SK-MEL-5 (cell line): ENCODE measurements at regions not wholly inside any gene's neighbourhood (a gene's known extent, or its start where the extent isn't known, plus 50 kb on each side); places are given as distances from the start of the nearest gene placed in this dataset.

Source experiments
- DNase-seq: peaks from one replicate; pipeline ENCODE4 v3.0.0-alpha.2; 2016; ENCODE audit warnings: low read depth, low spot score
- in situ Hi-C: cut with HindIII; loops from 2 replicates; pipeline ENCODE4 v1.10.0; 2016; ENCODE audit warnings: low sequenced_read_pairs, high pct_unique_total_duplicates, low pct_unique_long_range_greater_than_20kb

DNA sequence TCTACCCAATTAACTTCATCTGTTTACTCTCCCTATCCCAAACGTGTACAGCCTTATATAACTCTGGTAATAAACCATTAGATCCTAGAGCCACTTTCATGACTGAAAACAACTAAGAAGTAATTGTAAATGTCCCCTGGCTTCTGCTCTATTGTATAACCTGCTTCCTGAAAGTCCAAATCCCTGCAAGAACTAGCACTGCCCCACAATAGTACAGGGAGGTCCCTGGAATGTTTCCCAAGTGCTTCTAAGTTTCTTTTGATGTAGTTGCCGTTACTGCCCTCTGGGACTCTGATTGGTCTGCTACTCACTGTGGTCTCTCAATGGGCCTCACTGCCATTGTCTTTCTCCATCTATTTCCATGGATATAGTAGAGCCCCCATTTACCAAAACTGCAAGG lies 764.0 kb upstream of the GHITM start:
- in situ Hi-C loops, result no loop called here
- DNase-seq, result no peak

DNA sequence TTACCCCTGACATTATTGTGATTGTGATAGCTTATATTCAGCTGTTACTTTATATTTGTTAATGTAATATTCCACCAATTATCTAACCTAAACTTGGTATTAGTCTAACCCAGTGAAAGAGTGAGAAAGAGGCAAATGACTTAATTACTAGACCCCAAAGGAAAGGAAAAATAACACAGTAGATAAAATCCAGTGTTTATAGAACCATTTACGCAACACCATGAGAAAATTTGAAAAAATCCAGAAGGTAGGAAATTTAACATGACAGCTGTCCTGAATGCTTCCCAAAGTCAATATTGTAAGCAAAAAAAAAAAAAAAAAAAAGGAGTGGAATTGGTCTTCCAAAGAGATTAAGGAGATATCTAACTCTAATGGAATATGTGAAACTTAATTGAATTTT lies 741.5 kb upstream of the GHITM start:
- in situ Hi-C loops, result no loop called here
- no peak for DNase-seq

DNA sequence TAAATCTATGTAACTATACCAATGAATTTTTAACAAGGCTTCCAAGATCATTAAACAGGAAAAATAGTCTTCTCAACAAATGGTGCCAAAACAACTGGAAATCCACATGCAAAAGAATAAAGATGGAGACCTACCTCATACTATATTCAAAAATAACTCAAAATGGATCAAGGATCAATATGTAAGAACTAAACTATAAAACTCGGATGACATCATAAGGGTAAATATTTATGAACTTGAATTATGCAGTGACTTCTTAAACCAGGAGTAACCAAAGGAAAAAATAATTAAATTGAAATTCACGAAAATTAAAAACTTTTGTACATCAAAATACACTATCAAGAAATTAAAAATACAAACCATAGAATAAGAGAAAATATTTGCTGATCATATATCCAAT lies 728.7 kb upstream of the GHITM start:
- in situ Hi-C loops, result no loop called here
- no peak for DNase-seq

DNA sequence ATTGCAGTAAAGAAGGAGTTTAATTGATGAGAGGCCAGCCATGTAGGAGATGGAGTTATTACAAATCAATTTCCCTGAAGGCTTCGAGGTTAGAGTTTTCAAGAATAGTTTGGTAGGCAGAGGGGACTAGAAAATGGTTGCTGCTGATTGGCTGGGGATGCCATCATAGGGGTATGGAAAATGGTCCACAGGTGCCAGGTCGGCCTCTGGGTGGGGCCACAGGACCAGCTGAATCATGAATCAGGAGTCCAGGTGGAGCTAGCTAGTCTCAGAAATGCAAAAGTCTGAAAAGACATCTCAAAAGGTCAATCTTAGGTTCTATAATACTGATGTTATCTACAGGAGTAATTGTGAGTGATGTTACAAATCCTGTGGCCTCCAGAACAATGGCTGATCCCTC lies 714.0 kb upstream of the GHITM start:
- DNase-seq, result no peak
- in situ Hi-C loops, result no loop called here

DNA sequence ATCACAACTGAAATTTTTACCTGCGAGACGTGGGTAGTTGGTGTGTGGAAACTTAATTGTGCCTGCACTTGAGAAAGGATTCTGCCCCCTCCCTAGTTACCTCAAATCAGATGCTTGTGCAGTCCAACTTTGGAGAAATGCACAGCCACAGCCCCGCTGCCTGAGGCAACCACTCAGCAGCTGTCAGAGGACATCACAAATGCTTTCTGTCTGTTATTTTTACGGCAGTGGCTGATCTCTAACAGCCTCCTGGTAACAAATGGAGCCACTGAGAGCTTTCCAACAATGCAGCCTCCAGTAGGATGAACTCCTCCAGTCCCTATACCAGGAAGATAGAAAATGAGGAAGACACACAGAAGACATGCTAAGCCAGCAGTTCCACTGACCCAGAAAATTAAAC lies 712.2 kb upstream of the GHITM start:
- in situ Hi-C loops, result no loop called here

DNA sequence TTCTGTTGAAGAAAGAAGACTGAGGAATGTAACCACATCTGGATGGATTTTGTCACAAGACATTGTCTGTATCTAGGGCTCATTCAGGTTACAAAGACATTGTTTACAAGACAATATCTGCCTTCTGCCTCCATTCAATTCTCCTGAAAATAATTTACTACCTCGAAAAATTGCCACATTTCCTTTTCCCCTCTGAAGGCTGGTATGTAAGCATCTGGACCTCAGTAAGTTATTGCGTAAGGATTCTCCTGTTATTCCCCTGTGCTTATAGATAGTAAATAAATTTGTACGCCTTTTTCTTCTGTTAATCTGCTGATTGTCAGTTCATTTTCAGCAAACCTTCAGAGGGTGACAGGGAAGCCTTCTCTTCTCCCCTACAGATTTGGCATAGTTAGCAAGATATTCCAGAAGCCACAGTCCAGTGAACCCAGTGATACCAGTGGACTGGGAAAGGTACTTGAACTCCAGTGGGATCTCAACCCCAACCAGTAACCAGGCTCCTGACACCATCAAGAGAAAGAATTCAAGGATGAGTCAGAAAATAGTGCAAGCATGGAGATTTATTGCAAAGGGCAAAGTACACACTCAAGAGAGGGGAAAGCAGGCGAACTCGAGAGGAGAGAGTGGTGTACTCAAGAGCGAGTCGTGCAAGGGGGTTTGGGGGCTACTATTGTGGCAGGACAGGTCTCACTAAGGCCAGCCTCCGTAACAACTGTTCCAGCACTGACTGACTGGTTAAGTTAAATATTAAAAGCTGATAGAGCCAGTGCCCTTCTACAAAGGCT lies 706.9 kb upstream of the GHITM start:
- DNase-seq, result no peak
- in situ Hi-C loops, result no loop called here

More for the DNA sequence above, 712.2 kb upstream of the GHITM start:
- no peak for DNase-seq

DNA sequence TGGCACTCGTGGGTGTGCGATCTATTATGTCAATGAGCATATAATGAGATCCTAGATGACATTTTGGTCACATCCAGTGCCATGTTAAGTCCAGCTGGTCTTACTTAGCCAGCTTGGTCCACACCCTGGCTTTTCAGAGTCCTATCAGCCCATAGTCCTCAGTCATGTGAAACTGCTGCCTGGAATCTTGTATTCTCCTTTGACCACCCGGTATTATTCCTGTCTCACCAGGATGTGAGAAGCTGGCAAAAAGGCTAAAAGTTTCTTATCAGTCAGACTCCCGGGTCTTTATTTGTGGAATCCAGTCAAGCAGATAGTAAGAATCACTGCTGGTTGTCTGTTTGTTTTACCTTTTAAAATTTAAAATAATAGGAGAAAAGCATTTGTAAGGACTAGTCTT lies 705.6 kb upstream of the GHITM start:
- in situ Hi-C loops, result no loop called here

DNA sequence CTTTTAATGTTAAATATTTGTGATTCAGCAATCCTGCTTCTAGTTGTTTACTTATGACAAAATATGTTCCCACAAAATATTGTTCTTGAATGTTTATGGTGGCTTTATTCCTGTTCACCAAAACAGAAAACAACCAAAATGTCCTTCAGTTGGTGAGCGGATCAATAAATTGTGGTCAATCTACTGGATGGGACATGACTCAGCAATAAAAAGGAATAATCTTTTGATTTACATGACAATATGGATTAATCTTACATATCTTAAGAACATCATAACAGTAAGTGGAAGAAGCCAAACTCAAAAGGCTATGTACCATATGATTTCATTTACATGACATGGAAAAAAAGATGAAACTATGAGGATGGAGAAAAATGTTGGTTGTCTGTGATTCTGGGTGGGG lies 691.3 kb upstream of the GHITM start:
- in situ Hi-C loops, result no loop called here

More for the DNA sequence above, 705.6 kb upstream of the GHITM start:
- DNase-seq, result no peak

DNA sequence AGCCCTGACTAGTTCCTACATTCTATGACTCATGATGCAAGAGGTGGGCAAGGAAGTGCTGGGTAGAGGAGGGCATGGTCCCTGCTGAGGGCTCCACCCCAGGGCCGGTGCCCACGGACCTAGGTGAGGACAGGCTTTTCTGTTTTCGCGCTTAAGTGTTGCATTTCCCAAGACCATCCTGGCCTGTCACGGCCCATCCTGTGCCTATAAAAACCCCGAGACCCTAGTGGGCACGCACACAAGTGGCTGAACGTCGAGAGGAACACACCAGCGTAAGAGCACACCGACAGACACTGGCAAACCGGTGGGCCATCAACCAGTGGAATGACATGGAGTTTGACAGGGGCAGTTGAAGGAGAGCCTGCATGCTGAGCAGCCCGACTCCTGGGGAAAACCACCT lies 680.7 kb upstream of the GHITM start:
- in situ Hi-C loops, result no loop called here
- no peak for DNase-seq

More for the DNA sequence above, 691.3 kb upstream of the GHITM start:
- DNase-seq, result no peak

DNA sequence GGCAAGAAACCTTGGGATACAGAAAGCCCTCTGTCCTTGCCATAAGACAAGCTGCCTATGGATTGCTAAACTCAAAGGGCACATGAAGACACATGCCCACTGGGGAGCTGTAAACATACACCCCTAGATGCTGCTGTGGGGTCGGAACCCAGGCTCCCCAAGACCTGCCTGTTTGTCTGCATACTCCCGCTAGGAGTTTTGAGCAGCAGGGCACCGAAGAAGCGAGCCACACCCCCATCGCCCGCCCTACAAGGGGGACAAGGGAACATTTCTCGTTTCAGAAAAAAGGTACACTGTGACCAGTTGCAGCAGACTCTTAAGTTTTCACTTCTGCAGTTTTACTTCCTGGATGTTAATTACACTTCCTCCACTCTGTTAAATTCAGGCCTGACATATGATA lies 680.2 kb upstream of the GHITM start:
- in situ Hi-C loops, result no loop called here
- no peak for DNase-seq

DNA sequence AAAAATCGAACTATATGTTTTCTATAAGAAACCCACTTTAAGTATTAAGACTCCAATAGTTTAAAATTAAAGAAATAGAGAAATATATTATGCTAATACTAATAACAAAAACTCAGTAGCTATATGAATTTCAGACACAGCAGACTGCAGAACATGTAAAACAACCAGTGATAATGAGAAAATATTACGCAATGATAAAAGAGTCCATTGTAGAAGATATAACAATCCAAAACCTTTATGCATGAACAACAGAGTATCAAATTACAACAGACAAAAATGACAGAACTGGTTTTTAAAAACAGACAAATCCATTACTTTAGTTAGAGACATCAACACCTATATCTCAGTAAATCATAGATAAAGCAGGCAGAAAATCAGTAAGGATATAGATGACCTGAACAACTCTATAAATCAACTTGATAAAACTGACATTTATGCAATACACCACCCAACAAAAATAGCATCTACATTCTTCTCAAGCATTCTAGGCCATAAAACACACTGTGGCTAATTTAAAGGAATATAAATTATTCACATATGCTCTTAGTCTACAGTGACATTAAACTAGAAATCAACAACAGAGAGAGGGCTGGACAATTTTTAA lies 669.5 kb upstream of the GHITM start:
- in situ Hi-C loops, result no loop called here
- DNase-seq, result no peak

DNA sequence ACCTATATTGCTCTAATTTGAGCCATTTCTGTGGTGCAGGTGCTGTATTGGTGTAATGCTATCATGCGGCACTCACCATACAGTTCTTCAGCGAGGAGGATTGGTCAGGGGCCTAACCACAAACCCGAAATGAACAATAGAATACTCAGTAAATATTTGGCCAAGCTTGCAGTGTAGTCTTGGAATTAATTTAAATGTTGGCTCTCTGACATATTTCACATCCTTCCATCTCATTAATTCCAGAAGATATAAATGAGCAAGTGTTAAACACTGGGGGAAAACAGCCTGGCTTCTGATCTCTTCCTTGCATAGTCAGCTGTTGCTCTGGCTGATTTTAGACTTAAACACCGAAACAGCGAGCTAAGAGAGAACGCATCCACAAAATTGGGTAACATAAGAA lies 663.1 kb upstream of the GHITM start:
- in situ Hi-C loops, result no loop called here
- no peak for DNase-seq

DNA sequence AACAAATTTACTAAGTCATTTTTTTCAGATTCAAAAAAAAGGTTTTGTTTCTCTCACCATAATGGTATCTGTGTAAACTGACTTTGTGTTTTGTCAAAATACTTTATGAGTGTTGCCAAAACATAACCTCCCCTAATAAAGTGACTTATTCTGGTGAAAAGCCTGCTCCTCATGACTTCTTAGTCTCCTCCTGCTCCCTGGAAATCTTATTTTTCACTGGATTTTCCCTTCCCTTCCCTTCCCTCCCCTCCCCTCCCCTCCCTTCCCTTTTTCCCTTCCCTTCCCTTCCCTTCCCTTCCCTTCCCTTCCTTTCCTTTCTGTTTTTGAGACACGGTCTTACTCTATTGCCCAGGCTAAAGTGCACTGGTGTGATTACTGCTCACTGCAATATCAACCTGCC lies 650.1 kb upstream of the GHITM start:
- in situ Hi-C loops, result no loop called here
- no peak for DNase-seq

DNA sequence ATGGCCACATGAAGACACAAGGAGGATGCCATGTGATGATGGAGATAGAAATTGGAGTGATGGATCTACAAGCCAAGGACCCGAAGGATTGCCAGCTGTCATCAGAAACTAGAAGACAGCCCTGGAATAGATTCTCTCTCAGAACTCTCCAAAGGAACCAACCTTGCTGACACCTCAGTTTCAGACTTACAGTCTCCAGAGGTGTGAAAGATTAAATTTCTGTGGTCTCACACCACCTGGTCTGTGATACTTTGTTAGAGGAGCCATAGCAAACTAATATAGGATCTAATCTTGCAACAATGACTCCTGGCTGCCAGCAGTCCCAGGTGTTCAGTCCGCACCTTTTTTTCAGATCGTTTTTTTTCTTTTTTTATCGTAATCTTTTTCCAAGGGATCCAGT lies 647.3 kb upstream of the GHITM start:
- in situ Hi-C loops, result no loop called here
- DNase-seq, result no peak

DNA sequence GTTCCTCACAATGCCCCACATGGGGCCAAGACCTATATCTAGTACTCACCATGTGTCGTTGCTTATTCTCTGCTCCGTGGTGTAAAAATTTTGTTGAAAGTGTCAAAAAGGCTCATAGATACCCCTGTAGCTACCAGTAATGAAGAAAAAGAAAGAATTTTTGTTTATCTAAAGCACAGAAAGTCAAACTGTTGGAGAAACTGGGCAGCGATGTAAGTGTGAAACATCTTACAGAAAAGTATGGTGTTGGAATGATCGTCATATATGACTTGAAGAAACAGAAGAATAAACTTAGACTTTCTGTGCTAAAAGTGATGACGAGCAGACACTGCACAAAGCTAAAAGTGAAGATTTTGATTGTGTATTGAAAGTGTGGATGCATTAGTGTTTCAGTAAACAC lies 626.6 kb upstream of the GHITM start:
- DNase-seq, result no peak
- in situ Hi-C loops, result no loop called here

DNA sequence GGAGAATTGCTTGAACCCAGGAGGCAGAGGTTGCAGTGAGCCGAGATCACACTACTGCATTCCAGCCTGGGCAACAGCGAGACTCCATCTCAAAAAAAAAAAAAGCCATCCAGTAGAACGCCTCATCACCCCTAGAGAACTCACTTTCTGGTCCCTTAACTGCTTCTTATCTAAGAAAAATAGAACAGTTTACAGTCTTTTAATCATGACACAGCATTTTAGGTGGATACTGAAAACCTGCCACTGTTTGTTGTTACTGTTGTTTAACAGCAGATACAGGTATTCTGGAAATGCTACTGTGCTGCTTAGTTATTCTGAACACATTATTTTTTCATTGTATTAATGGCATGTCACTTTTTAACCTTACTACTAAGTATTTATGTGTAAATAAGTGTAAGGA lies 624.3 kb upstream of the GHITM start:
- in situ Hi-C loops, result no loop called here
- no peak for DNase-seq

DNA sequence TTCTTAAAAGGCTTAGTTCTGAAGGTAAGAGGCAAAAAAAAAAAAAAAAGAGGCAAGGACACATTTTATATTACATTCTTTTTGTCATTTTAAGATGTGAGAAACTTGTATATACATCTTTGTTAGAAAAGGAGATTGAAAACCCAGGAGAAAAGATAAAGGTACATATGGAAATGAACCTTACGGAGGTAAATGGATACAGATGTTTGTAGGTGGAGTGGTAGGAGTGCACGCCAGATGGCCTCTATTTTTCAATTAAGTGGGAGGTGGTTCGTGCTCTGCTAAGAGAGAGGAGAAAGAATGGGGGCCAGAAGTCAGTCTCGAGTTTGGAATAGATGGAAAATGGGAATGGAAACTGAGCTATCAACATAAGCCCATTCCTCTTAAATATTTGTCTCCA lies 622.5 kb upstream of the GHITM start:
- in situ Hi-C loops, result no loop called here
- no peak for DNase-seq

DNA sequence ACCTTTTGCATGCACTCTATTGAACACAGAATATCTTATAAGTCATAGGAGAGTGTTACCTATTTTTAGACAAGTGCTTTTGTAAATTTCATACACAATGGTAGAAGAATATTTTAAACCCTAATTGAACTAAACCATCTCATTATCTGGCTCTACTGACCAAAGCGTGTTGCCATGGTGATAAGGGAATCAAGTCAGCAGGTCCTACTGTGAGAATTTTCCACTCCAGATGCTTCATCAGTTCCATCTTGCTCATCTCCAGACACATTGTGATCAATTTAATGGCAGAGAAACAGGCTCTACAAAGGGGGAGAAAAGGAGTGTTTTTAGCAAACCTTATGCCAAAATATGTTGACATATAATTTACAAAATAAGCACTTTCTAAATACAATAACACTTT lies 621.9 kb upstream of the GHITM start:
- in situ Hi-C loops, result no loop called here
- no peak for DNase-seq

DNA sequence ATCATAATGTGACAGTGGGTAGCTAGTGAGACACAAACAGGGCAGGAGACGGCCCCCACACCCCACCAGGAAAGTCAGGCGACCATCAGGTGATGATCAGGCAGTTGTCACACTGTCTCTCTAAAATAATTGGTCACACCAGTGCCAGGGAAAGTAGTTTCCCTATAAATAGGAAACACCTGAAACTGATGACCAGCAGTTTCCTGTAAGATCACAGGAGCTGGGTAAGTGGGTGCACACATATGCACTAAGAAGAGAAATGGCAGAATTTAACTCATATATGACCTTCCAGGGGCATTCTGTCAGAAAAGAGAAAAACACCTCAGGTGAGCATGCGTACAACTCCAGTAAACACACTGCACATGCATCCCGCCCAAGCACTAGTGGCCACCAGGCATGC lies 620.5 kb upstream of the GHITM start:
- no peak for DNase-seq
- in situ Hi-C loops, result no loop called here
